ENCODE measurements at regions not wholly inside any gene's neighbourhood (a gene's known extent, or its start where the extent isn't known, plus 50 kb on each side); places are given as distances from the start of the nearest gene placed in this dataset.

- no peak for DNase-seq (ENCODE audit: low read depth in 2 of 2)
Measured at GRCh38 chr14:104369208-104369607, 210.4 kb upstream of the C14orf180 start.

- peak; percentile 21 to 40 for DNase-seq (ENCODE audit: low read depth in 2 of 2)
Measured at GRCh38 chr14:104370256-104370870, 209.2 kb upstream of the C14orf180 start.

GRCh38 chr14:104371031-104371430 is 208.5 kb upstream of the C14orf180 start:
- no peak for DNase-seq (ENCODE audit: low read depth in 2 of 2)

GRCh38 chr14:104371917-104372316 is 207.6 kb upstream of the C14orf180 start:
- DNase-seq (ENCODE audit: low read depth in 2 of 2) = no peak

- no peak for DNase-seq (ENCODE audit: low read depth in 2 of 2)
Measured at GRCh38 chr14:104372390-104373054, 207.0 kb upstream of the C14orf180 start.

- no peak for DNase-seq (ENCODE audit: low read depth in 2 of 2)
Measured at GRCh38 chr14:104373055-104373854, 206.3 kb upstream of the C14orf180 start.

GRCh38 chr14:104373855-104374717 is 205.5 kb upstream of the C14orf180 start:
- no peak for DNase-seq (ENCODE audit: low read depth in 2 of 2)

GRCh38 chr14:104374718-104375080 is 204.9 kb upstream of the C14orf180 start:
- DNase-seq (ENCODE audit: low read depth in 2 of 2) = no peak

- no peak for DNase-seq (ENCODE audit: low read depth in 2 of 2)
Measured at GRCh38 chr14:104375551-104376201, 203.9 kb upstream of the C14orf180 start.

GRCh38 chr14:104376202-104377140 is 203.1 kb upstream of the C14orf180 start:
- DNase-seq (ENCODE audit: low read depth in 2 of 2) = no peak

- no peak for DNase-seq (ENCODE audit: low read depth in 2 of 2)
Measured at GRCh38 chr14:104377256-104377655, 202.3 kb upstream of the C14orf180 start.

- DNase-seq (ENCODE audit: low read depth in 2 of 2) = no peak
Measured at GRCh38 chr14:104378698-104379113, 200.9 kb upstream of the C14orf180 start.

GRCh38 chr14:104382361-104383087 is 197.0 kb upstream of the C14orf180 start:
- no peak for DNase-seq (ENCODE audit: low read depth in 2 of 2)

- DNase-seq (ENCODE audit: low read depth in 2 of 2) = no peak
Measured at GRCh38 chr14:104383088-104383995, 196.2 kb upstream of the C14orf180 start.

- no peak for DNase-seq (ENCODE audit: low read depth in 2 of 2)
Measured at GRCh38 chr14:104383996-104384775, 195.4 kb upstream of the C14orf180 start.

GRCh38 chr14:104384776-104385071 is 194.8 kb upstream of the C14orf180 start:
- no peak for DNase-seq (ENCODE audit: low read depth in 2 of 2)

GRCh38 chr14:104385111-104385510 is 194.5 kb upstream of the C14orf180 start:
- DNase-seq (ENCODE audit: low read depth in 2 of 2) = no peak

All from dermis microvascular lymphatic vessel endothelial cell (primary cell).